B cell (primary cell): ENCODE measurements at regions not wholly inside any gene's neighbourhood (a gene's known extent, or its start where the extent isn't known, plus 50 kb on each side); places are given as distances from the start of the nearest gene placed in this dataset.

Source experiments
- ATAC-seq: fragments of 200-7000 bp; cut with Tn5 transposase; one replicate; pipeline ENCODE4 v1.10.0; 2021; ENCODE audit warnings: low read depth, mild to moderate bottlenecking, moderate number of reproducible peaks, moderate library complexity
- CTCF ChIA-PET: fragments of 350-600 bp; sonication (Branson Sonifier 250); formaldehyde crosslinking; loops from one replicate; lab custom pipeline; 2021; ENCODE audit warnings: antibody characterized with exemption, inconsistent platforms; lab: Charles Lee
- POLR2A ChIA-PET: fragments of 350-600 bp; sonication (Branson Sonifier 250); formaldehyde crosslinking; loops from one replicate; lab custom pipeline; 2021; ENCODE audit warnings: antibody characterized with exemption; lab: Charles Lee
- DNase-seq: peaks from one replicate; pipeline ENCODE4 v3.0.0; 2013
- H2AFZ ChIP-seq: 2 replicates; pipeline ENCODE4 v1.6.1; 2012; ENCODE audit warnings: mild to moderate bottlenecking, low read depth, low read length; ENCODE audit not compliant: insufficient read depth, poor library complexity, severe bottlenecking
- H3K27ac ChIP-seq, 2 donors: 1 replicate in 1 of 2; 2 replicates in 1 of 2; pipeline ENCODE4 v1.5.1; 2012 to 2013; ENCODE audit warnings: low read length in 2 of 2, mild to moderate bottlenecking in 2 of 2, moderate library complexity in 1 of 2
- H3K27me3 ChIP-seq, 4 experiments: fragments of 200-600 bp in 1 of 4; sonication (generic) in 1 of 4; replicated peaks in 1 of 4; 1 replicate in 2 of 4; 2 replicates in 2 of 4; pipeline versions ENCODE4 v1.6.1 to v1.7.0; 2013 to 2016; ENCODE audit warnings: low read length in 3 of 4, mild to moderate bottlenecking in 2 of 4, mixed read lengths in 1 of 4, moderate library complexity in 1 of 4; ENCODE audit not compliant: insufficient read depth in 4 of 4, control insufficient read depth in 3 of 4; ENCODE audit errors: control extremely low read depth in 1 of 4
- H3K36me3 ChIP-seq, 2 experiments: replicated peaks in 1 of 2; 1 replicate in 1 of 2; 2 replicates in 1 of 2; pipeline versions ENCODE4 v1.6.1 to v1.7.1; 2013; ENCODE audit warnings: low read length in 1 of 2; ENCODE audit not compliant: insufficient read depth in 2 of 2, control insufficient read depth in 1 of 2; ENCODE audit errors: control extremely low read depth in 1 of 2, extremely low read depth in 1 of 2
- H3K4me1 ChIP-seq, 2 donors: fragments of 200-600 bp in 1 of 2; sonication (generic) in 1 of 2; 1 replicate in 1 of 2; 2 replicates in 1 of 2; pipeline versions ENCODE4 v1.5.1 to v1.6.1; 2013 to 2017; ENCODE audit warnings: low read length in 2 of 2; ENCODE audit not compliant: control insufficient read depth in 2 of 2, insufficient read depth in 2 of 2
- H3K4me2 ChIP-seq: replicated peaks from 2 replicates; pipeline ENCODE3; 2012; ENCODE audit warnings: mild to moderate bottlenecking, low read depth, low read length; ENCODE audit not compliant: poor library complexity, severe bottlenecking
- H3K4me3 ChIP-seq, 5 experiments: fragments of 200-600 bp in 1 of 5; sonication (generic) in 1 of 5; 1 replicate in 3 of 5; 2 replicates in 2 of 5; pipeline versions ENCODE4 v1.5.1 to v1.7.0; 2011 to 2016; ENCODE audit warnings: low read length in 4 of 5, mild to moderate bottlenecking in 4 of 5, low read depth in 2 of 5, control low read depth in 1 of 5, moderate library complexity in 1 of 5; ENCODE audit not compliant: insufficient read depth in 1 of 5; ENCODE audit errors: control extremely low read depth in 1 of 5, extremely low read depth in 1 of 5
- H3K79me2 ChIP-seq: fragments of 200-600 bp; sonication (generic); one replicate; pipeline ENCODE4 v1.6.0; 2016; ENCODE audit warnings: low read length; ENCODE audit not compliant: control insufficient read depth, insufficient read depth
- H3K9ac ChIP-seq: fragments of 200-600 bp; sonication (generic); 2 replicates; pipeline ENCODE4 v1.6.1; 2017; ENCODE audit warnings: mild to moderate bottlenecking, low read length, moderate library complexity
- H3K9me3 ChIP-seq, 3 donors: one replicate each; pipeline versions ENCODE4 v1.6.1 to v1.7.1; 2013; ENCODE audit warnings: low read length in 2 of 3; ENCODE audit not compliant: control insufficient read depth in 2 of 3, insufficient read depth in 1 of 3; ENCODE audit errors: control extremely low read depth in 1 of 3
- H4K20me1 ChIP-seq: 2 replicates; pipeline ENCODE4 v1.6.0; 2012; ENCODE audit warnings: mild to moderate bottlenecking, low read length; ENCODE audit not compliant: insufficient read depth, control insufficient read depth, poor library complexity, severe bottlenecking
- H3K27ac Mint-ChIP-seq: one replicate; pipeline ENCODE4 v1.8.0; 2021; ENCODE audit warnings: mixed read lengths
- H3K27me3 Mint-ChIP-seq: one replicate; pipeline ENCODE4 v1.8.0; 2021; ENCODE audit warnings: mixed read lengths
- H3K4me1 Mint-ChIP-seq: one replicate; pipeline ENCODE4 v1.8.0; 2021; ENCODE audit warnings: mixed read lengths
- H3K4me3 Mint-ChIP-seq: one replicate; pipeline ENCODE4 v1.8.0; 2021; ENCODE audit warnings: mixed read lengths
- H3K9me3 Mint-ChIP-seq: one replicate; pipeline ENCODE4 v1.8.0; 2022; ENCODE audit warnings: mixed read lengths; ENCODE audit not compliant: insufficient read depth
- EZH2 ChIP-seq: IDR thresholded peaks from 2 replicates; pipeline ENCODE4 v1.6.1; 2012; ENCODE audit warnings: borderline replicate concordance, low read depth, mild to moderate bottlenecking, moderate library complexity, low read length; ENCODE audit not compliant: insufficient read depth, poor library complexity, severe bottlenecking
- WGBS: methylation state at CpG from one replicate; pipeline ENCODE4 v1.1.5; 2013; ENCODE audit warnings: missing lambda C conversion rate; ENCODE audit not compliant: insufficient coverage; 5-methylcytosine and 5-hydroxymethylcytosine counted together
- intact Hi-C: fragments of 100-400 bp; cut with micrococcal nuclease; formaldehyde crosslinking; loops from one replicate; pipeline ENCODE4 v1.10.0; 2022
- TF ChIP-seq, protein P1 (sequence below): fragments of 200-600 bp; IDR thresholded peaks from one replicate; pipeline ENCODE4 v1.8.0; 2022; ENCODE audit warnings: antibody characterized with exemption, mild to moderate bottlenecking

DNA sequence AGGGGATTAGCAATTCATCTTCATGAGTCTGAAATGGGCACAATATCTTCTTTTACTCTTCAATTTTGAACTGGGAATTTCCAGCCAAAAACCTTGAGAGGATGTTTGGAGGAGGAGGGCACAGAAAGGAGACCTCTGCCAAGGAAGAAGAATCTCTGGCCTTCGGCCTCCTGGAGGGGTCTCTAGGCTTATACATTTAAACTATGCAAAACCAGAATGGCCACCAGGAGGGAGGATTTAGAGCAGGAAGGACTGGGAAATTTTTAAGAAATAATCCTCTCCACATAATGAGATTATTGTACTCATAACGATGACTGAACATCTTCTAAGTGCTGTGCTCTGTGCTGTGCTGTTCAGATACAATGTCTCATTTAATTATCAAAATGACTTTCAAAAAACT lies 325.9 kb downstream of the NDFIP2 start:
- no CpG with 5 or more reads among the region's 2 CpGs for WGBS
- no peak overlapping the region for H3K9ac ChIP-seq
- H3K79me2 ChIP-seq: no peaks in the 10 kb centered on the region
- no peak for DNase-seq
- no peak overlapping the region for H3K4me2 ChIP-seq
- no peak overlapping the region for H3K4me3 Mint-ChIP-seq
- intact Hi-C loops: no loop called here
- H3K27me3 Mint-ChIP-seq: no peaks in the 10 kb centered on the region
- H3K4me3 ChIP-seq: no peak overlapping the region
- no peak for ATAC-seq
- H4K20me1 ChIP-seq: no peaks in the 10 kb centered on the region
- no peak overlapping the region for H3K27ac ChIP-seq
- H3K36me3 ChIP-seq: no peaks in the 10 kb centered on the region
- ChIA-PET POLR2A (no interaction called here), CTCF (no interaction called here)
- no peak for TF ChIP-seq EZH2
- TF ChIP-seq, protein P1, sequence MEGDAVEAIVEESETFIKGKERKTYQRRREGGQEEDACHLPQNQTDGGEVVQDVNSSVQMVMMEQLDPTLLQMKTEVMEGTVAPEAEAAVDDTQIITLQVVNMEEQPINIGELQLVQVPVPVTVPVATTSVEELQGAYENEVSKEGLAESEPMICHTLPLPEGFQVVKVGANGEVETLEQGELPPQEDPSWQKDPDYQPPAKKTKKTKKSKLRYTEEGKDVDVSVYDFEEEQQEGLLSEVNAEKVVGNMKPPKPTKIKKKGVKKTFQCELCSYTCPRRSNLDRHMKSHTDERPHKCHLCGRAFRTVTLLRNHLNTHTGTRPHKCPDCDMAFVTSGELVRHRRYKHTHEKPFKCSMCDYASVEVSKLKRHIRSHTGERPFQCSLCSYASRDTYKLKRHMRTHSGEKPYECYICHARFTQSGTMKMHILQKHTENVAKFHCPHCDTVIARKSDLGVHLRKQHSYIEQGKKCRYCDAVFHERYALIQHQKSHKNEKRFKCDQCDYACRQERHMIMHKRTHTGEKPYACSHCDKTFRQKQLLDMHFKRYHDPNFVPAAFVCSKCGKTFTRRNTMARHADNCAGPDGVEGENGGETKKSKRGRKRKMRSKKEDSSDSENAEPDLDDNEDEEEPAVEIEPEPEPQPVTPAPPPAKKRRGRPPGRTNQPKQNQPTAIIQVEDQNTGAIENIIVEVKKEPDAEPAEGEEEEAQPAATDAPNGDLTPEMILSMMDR: no peak
- no peak overlapping the region for H3K27ac Mint-ChIP-seq
- H3K4me1 ChIP-seq: peaks cover 13 to 22% of the 10 kb centered on the region in 2 donors
- peaks cover 20% of the 10 kb centered on the region for H3K4me1 Mint-ChIP-seq
- no peak overlapping the region for H2AFZ ChIP-seq
- H3K27me3 ChIP-seq: no peaks in the 10 kb centered on the region
- peaks cover 0 to 9% (median 0%) of the 10 kb centered on the region in 3 donors for H3K9me3 ChIP-seq
- H3K9me3 Mint-ChIP-seq: no peaks in the 10 kb centered on the region

DNA sequence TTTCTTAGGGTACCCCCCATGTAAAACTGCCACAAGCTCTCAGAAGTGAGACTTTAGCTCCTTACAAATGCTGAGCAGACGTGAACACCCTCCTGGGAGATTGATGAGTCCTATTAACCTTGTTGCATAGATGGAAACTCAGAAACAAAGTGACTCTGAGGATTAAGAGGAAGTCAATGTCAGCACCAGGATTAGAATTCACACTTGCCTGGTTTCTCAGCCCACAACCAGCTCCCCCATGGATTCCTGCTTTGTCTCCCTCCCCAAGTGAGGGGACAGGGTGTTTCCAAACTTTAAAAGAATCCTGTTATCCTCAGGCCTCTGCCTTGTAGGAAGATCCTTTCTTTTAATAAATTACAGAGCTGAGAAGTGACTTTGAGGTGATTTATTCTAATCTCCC lies 324.4 kb downstream of the NDFIP2 start:
- no peak overlapping the region for H3K9ac ChIP-seq
- 50% methylated on average over 1 of the region's 1 CpG for WGBS
- Mint-ChIP-seq H3K4me3 (no peak overlapping the region), H3K27ac (no peak overlapping the region), H3K9me3 (no peaks in the 10 kb centered on the region), H3K4me1 (peaks cover 10% of the 10 kb centered on the region), H3K27me3 (no peaks in the 10 kb centered on the region)
- H3K36me3 ChIP-seq: no peaks in the 10 kb centered on the region
- no peak for DNase-seq
- H3K27ac ChIP-seq: no peak overlapping the region
- no peak overlapping the region for H2AFZ ChIP-seq
- H3K9me3 ChIP-seq: peaks cover 0 to 9% (median 0%) of the 10 kb centered on the region in 3 donors
- H3K4me1 ChIP-seq: peaks cover 7 to 14% of the 10 kb centered on the region in 2 donors
- no peak overlapping the region for H3K4me2 ChIP-seq
- no peaks in the 10 kb centered on the region for H3K27me3 ChIP-seq
- H4K20me1 ChIP-seq: no peaks in the 10 kb centered on the region
- ChIA-PET POLR2A (no interaction called here), CTCF (no interaction called here)
- TF ChIP-seq EZH2: no peak
- TF ChIP-seq, protein P1: no peak
- intact Hi-C loops: no loop called here
- H3K4me3 ChIP-seq: no peak overlapping the region
- no peak for ATAC-seq
- no peaks in the 10 kb centered on the region for H3K79me2 ChIP-seq
